Activated CD4-positive, alpha-beta T cell treated with anti-CD3 and anti-CD28 coated beads, Interleukin-2, amount 10 ng/mL, durations not matched to agents 24 days and 14 days (primary cell): ENCODE measurements at regions not wholly inside any gene's neighbourhood (a gene's known extent, or its start where the extent isn't known, plus 50 kb on each side); places are given as distances from the start of the nearest gene placed in this dataset.
A peak's percentile ranks its signal among the peaks of the same experiment; 100 is the strongest.

ENCODE experiments used
- DNase-seq: peaks from one replicate; pipeline ENCODE4 v3.0.0; 2022
- H3K27ac Mint-ChIP-seq: one replicate; pipeline ENCODE4 v1.8.0; 2022; ENCODE audit warnings: mild to moderate bottlenecking, mixed read lengths
- H3K27me3 Mint-ChIP-seq: one replicate; pipeline ENCODE4 v1.8.0; 2022; ENCODE audit warnings: mixed read lengths
- H3K36me3 Mint-ChIP-seq: one replicate; pipeline ENCODE4 v1.8.0; 2022; ENCODE audit warnings: low read depth, mild to moderate bottlenecking, mixed read lengths
- H3K4me1 Mint-ChIP-seq: one replicate; pipeline ENCODE4 v1.8.0; 2021; ENCODE audit warnings: mixed read lengths
- H3K4me3 Mint-ChIP-seq: one replicate; pipeline ENCODE4 v1.8.0; 2022; ENCODE audit warnings: mild to moderate bottlenecking, moderate library complexity, mixed read lengths
- H3K9me3 Mint-ChIP-seq: one replicate; pipeline ENCODE4 v1.8.0; 2021; ENCODE audit warnings: mixed read lengths
- intact Hi-C: fragments of 100-400 bp; cut with micrococcal nuclease; formaldehyde crosslinking; loops from one replicate; pipeline ENCODE4 v1.15.1; 2023

DNA sequence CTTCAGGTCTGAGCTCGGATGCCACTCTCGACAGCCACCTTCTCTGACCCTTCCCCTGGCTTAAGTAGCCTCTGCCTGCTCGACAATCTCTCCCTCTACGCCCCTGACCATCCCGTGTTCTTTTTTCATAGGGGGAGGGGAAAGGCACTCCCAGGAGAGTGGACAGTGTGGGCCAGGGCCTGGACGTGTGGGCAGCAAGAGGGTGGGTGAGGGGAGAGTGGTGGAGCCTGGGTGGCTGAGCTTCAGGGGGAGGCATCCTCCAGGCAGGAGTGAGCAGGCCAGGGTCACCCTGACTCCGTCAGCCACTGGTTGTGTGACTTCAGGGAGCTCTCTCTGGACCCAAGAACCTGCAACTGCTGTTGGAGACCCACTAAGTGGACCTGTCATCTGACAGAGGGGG is 92.7 kb downstream of the CEBPB start:
- no peak overlapping the region for H3K4me3 Mint-ChIP-seq
- no peak for DNase-seq
- H3K27me3 Mint-ChIP-seq: peaks cover 4% of the 10 kb centered on the region
- intact Hi-C loops: loop anchor here (10.0 kb wide), 1 partner anchor 89 kb away; the partner anchor contains the start of gene CEBPB
- H3K9me3 Mint-ChIP-seq: no peaks in the 10 kb centered on the region
- H3K36me3 Mint-ChIP-seq: no peaks in the 10 kb centered on the region
- H3K4me1 Mint-ChIP-seq: peaks cover 29% of the 10 kb centered on the region
- peak overlapping the region; percentile 76 for H3K27ac Mint-ChIP-seq

GRCh38 chr20:50283922-50284810 is 93.5 kb downstream of the CEBPB start:
- DNase-seq: no peak
- peak overlapping the region; percentile 44 for H3K4me3 Mint-ChIP-seq
- H3K4me1 Mint-ChIP-seq: peaks cover 29% of the 10 kb centered on the region
- H3K27ac Mint-ChIP-seq: peak overlapping the region; percentile 85
- intact Hi-C loops: loop anchor here (10.0 kb wide), 1 partner anchor 89 kb away; the partner anchor contains the start of gene CEBPB
- no peaks in the 10 kb centered on the region for H3K9me3 Mint-ChIP-seq
- peaks cover 4% of the 10 kb centered on the region for H3K27me3 Mint-ChIP-seq
- no peaks in the 10 kb centered on the region for H3K36me3 Mint-ChIP-seq

DNA sequence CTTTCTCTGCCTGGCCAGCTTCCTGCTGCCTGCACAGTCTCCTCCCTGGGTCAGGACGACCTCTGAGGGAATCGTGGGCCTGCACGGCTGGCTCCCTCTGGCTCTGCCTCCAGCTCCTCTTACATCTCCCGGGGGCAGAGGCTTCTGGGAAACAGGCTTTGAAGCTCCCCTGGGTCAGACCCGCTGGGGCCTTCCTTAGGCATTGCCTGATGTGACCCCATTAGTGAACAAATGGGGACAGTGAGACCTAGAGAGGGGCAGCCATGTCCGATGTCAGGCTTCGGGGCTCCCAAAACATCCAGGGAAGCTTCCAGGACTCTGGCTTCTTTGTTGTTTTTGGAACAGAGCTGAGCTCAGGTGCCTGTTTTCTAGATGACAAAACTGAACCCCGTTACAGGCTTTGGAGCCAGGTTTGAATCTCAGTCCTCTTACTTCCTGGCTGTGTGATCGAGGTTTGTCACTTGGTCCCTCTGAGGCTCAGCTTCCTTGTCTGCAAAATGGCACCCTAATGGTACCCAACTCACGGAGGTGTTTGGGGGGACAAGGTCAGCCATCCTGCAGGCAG is 94.3 kb downstream of the CEBPB start:
- peak overlapping the region; percentile 93 for H3K27ac Mint-ChIP-seq
- no peaks in the 10 kb centered on the region for H3K36me3 Mint-ChIP-seq
- H3K4me1 Mint-ChIP-seq: peaks cover 29% of the 10 kb centered on the region
- peak overlapping the region; percentile 14 for H3K4me3 Mint-ChIP-seq
- H3K9me3 Mint-ChIP-seq: no peaks in the 10 kb centered on the region
- H3K27me3 Mint-ChIP-seq: peaks cover 4% of the 10 kb centered on the region
- no peak for DNase-seq
- intact Hi-C loops: loop anchor here (1.0 to 10.0 kb wide), 2 partner anchors 54 to 90 kb away; partner anchors contain the start of gene CEBPB

GRCh38 chr20:50285376-50286173 is 94.9 kb downstream of the CEBPB start:
- no peaks in the 10 kb centered on the region for H3K36me3 Mint-ChIP-seq
- peak overlapping the region; percentile 23 for H3K4me3 Mint-ChIP-seq
- DNase-seq: no peak
- peak overlapping the region; percentile 93 for H3K27ac Mint-ChIP-seq
- intact Hi-C loops: loop anchor here (1.0 to 10.0 kb wide), 2 partner anchors 54 to 91 kb away; partner anchors contain the start of gene CEBPB
- no peaks in the 10 kb centered on the region for H3K9me3 Mint-ChIP-seq
- peaks cover 3% of the 10 kb centered on the region for H3K27me3 Mint-ChIP-seq
- H3K4me1 Mint-ChIP-seq: peaks cover 29% of the 10 kb centered on the region

DNA sequence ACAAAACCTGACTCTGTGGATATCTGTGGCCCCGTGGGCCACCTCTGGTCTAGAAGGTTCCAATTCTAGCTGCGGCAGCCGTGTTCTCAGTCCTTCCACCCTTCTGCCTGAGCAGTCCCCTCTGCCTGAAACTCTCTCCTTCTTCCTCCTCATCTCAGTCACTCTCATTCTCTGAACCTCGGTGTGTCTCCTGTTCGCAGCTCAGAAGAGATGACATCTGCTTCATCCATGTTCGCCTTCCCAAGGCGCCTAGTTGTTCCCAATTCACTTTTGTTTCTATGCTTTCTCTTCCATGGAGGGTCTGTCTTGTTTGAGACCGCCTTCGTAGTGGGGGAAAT is 95.5 kb downstream of the CEBPB start:
- Mint-ChIP-seq H3K36me3 (no peaks in the 10 kb centered on the region), H3K4me1 (peaks cover 29% of the 10 kb centered on the region), H3K4me3 (no peak overlapping the region), H3K27me3 (peaks cover 3% of the 10 kb centered on the region), H3K9me3 (no peaks in the 10 kb centered on the region), H3K27ac (peak overlapping the region; percentile 93)
- intact Hi-C loops: loop anchor here (10.0 kb wide), 1 partner anchor 91 kb away; the partner anchor contains the start of gene CEBPB
- no peak for DNase-seq

GRCh38 chr20:50286609-50287008 is 96.0 kb downstream of the CEBPB start:
- no peaks in the 10 kb centered on the region for H3K36me3 Mint-ChIP-seq
- DNase-seq: no peak
- H3K27ac Mint-ChIP-seq: peak overlapping the region; percentile 93
- H3K4me1 Mint-ChIP-seq: peaks cover 29% of the 10 kb centered on the region
- intact Hi-C loops: loop anchor here (10.0 kb wide), 1 partner anchor 92 kb away; the partner anchor contains the start of gene CEBPB
- no peak overlapping the region for H3K4me3 Mint-ChIP-seq
- peaks cover 3% of the 10 kb centered on the region for H3K27me3 Mint-ChIP-seq
- H3K9me3 Mint-ChIP-seq: no peaks in the 10 kb centered on the region

DNA sequence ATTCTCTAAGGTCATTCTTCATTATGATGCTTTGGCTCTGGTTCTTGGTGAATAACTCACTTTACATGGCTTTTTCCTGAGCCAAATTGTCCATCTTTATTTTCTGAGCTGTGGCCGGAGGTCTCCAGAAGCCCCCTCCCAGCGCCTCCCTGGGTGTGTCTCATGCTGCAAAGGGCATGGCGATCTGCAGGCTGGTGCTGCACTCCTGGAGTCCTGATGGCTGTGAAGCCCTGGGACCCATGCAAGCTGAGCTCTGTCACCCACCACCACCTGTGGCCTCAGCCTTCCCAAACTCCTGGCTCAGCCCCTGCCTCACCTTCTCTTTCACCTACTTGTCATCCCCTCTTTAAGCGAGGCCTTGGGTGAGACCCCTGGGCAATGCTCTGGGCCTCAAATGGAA is 96.9 kb downstream of the CEBPB start:
- Mint-ChIP-seq H3K27ac (no peak overlapping the region), H3K27me3 (peaks cover 3% of the 10 kb centered on the region), H3K4me1 (peaks cover 31% of the 10 kb centered on the region), H3K36me3 (no peaks in the 10 kb centered on the region), H3K4me3 (no peak overlapping the region), H3K9me3 (no peaks in the 10 kb centered on the region)
- DNase-seq: no peak
- intact Hi-C loops: loop anchor here (10.0 kb wide), 1 partner anchor 93 kb away; the partner anchor contains the start of gene CEBPB

DNA sequence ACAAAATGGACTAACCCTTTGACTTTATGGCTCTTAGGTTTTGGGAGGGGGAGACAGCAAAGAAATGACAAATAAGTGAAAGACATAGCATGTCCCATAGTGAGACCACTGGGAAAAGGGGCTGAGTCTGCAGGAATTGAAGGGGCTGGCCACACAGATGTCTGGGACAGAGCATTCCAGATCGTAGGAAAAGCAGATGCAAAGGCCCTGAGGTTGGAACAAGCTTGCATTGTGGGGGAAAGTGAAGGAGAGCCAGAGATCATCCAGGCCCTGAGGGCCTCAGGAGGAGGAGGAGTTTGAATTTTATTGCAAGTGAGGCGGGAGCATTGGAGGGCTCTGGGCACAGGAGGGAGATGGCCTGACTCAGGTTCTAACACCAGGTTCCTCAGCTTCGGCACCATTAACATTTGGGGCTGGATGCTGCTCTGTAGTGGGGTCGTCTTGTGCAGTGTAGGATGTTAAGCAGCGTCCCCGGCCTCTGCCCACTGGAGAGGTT is 97.5 kb downstream of the CEBPB start:
- no peak for DNase-seq
- peaks cover 24% of the 10 kb centered on the region for H3K4me1 Mint-ChIP-seq
- intact Hi-C loops: loop anchor here (10.0 kb wide), 1 partner anchor 93 kb away; the partner anchor contains the start of gene CEBPB
- no peaks in the 10 kb centered on the region for H3K36me3 Mint-ChIP-seq
- H3K9me3 Mint-ChIP-seq: no peaks in the 10 kb centered on the region
- H3K4me3 Mint-ChIP-seq: no peak overlapping the region
- peaks cover 3% of the 10 kb centered on the region for H3K27me3 Mint-ChIP-seq
- no peak overlapping the region for H3K27ac Mint-ChIP-seq

DNA sequence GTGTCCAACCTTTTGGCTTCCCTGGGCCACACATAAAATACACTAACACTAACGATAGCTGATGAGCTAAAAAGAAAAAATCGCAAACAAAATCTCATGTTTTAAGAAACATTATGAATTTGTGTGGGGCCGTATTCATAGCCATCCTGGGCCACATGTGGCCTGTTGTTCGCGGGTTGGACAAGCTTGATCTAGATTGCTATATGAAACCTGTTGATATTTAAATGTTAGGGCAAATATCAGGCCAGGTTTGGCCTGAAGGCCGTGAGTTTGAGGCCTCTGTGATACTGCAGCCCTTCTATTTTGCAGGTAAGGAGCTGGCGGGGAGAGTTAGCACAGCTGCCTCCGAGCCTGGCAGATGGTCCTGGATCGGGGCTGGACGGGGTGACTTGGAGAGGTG is 99.0 kb downstream of the CEBPB start:
- Mint-ChIP-seq H3K4me1 (peaks cover 17% of the 10 kb centered on the region), H3K27ac (no peak overlapping the region), H3K27me3 (peaks cover 3% of the 10 kb centered on the region), H3K36me3 (no peaks in the 10 kb centered on the region), H3K4me3 (no peak overlapping the region), H3K9me3 (no peaks in the 10 kb centered on the region)
- intact Hi-C loops: loop anchor here (10.0 kb wide), 1 partner anchor 95 kb away; the partner anchor contains the start of gene CEBPB
- no peak for DNase-seq

DNA sequence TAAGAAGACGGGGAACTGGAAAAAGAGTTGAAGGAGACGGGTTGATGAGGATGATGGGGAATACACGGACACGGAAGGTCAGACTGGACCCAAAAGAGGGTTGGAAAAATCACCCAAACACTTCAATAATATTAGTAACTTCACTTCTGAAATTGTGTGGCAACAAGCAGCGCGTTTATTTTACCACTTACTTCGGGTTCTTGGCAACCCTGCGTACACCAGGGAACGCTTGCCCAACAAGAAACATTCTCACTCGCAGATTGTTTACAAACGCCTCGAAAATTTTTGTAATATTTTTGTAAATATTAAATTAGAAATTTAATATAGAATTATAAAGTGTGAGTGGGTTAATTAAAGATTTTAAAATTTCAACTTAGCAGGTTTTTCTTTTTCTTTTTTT is 99.5 kb downstream of the CEBPB start:
- H3K4me3 Mint-ChIP-seq: no peak overlapping the region
- H3K27ac Mint-ChIP-seq: no peak overlapping the region
- peaks cover 17% of the 10 kb centered on the region for H3K4me1 Mint-ChIP-seq
- no peak for DNase-seq
- H3K27me3 Mint-ChIP-seq: peaks cover 3% of the 10 kb centered on the region
- H3K9me3 Mint-ChIP-seq: no peaks in the 10 kb centered on the region
- intact Hi-C loops: no loop called here
- no peaks in the 10 kb centered on the region for H3K36me3 Mint-ChIP-seq

DNA sequence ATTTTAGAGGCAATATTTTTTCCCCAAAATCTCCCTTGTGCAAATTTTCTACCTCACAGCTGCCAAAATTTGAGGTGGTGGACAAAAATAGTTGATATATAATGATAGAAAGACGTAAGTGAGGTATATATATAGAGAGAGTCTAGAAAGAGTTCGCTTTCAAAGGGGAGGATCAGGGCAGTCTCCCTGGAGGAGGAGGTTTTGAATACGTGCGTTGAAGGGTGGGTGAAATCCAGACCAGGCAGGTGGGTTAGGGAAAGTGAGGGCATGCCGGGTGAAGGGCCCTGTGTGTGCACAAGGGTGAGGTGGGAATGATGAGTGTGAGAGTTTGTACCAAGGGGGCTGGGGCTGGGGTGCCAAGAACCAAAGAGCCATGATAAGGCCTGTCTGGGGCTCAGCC is 100.2 kb downstream of the CEBPB start:
- H3K9me3 Mint-ChIP-seq: no peaks in the 10 kb centered on the region
- no peaks in the 10 kb centered on the region for H3K36me3 Mint-ChIP-seq
- H3K27me3 Mint-ChIP-seq: peaks cover 3% of the 10 kb centered on the region
- no peak for DNase-seq
- H3K4me1 Mint-ChIP-seq: peaks cover 16% of the 10 kb centered on the region
- intact Hi-C loops: no loop called here
- H3K27ac Mint-ChIP-seq: no peak overlapping the region
- no peak overlapping the region for H3K4me3 Mint-ChIP-seq

DNA sequence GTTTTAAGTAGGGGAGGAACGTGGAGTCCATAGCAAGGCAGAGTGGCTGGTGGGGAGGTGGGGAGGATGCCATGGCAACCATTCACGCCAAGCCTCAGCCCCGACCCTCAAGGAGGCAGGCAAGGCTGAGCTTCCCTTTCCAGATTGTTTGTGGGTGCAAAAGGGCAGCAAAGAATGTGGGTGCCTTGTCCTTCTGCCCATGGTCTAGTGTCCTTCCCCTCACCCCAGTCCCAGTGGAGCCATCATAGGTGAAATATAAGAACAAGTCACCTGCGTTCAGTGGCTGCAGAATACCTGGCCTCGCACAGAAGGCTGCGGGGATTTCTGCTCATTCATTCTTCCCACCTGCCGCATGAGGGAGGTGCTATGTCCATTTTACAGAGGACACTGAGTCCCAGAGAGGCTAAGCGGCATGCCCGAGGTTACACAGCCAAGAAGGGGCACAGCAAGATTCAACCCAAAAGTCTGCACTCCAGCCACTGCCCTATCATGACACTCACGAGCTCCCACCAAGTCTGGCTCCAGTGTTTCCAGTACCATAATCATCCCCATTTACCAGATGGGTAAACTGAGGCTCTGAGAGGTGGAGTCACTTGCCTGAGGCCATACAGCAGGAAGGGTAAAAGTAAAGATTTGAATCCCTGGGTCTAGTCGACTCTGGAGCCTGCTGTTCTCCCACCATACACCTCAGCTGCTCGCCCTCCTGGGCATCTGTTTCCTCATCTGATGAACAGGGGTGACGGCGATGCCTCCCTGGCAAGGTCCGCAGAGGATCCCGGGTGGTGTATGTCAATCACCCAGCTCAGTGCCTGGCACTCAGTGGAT is 100.8 kb downstream of the CEBPB start:
- H3K27me3 Mint-ChIP-seq: peaks cover 3% of the 10 kb centered on the region
- peaks cover 13% of the 10 kb centered on the region for H3K4me1 Mint-ChIP-seq
- H3K4me3 Mint-ChIP-seq: no peak overlapping the region
- H3K36me3 Mint-ChIP-seq: no peaks in the 10 kb centered on the region
- H3K27ac Mint-ChIP-seq: no peak overlapping the region
- no peak for DNase-seq
- H3K9me3 Mint-ChIP-seq: no peaks in the 10 kb centered on the region
- intact Hi-C loops: no loop called here
